ENCODE measurements at regions not wholly inside any gene's neighbourhood (a gene's known extent, or its start where the extent isn't known, plus 50 kb on each side); places are given as distances from the start of the nearest gene placed in this dataset.

GRCh38 chr12:98235301-98235700 is 280.1 kb upstream of the TMPO start:
- no peaks in the 10 kb centered on the region for H4K20me1 ChIP-seq (ENCODE audit: insufficient read depth, low read length)
- no peak overlapping the region for H3K9ac ChIP-seq (ENCODE audit: low read length)
- no peak overlapping the region for H3K27ac ChIP-seq (ENCODE audit: low read length)
- no peaks in the 10 kb centered on the region for H3K4me1 ChIP-seq (ENCODE audit: low read length)
- no peak overlapping the region for H3K4me2 ChIP-seq (ENCODE audit: low read length)
- H3K79me2 ChIP-seq (ENCODE audit: low read length): no peaks in the 10 kb centered on the region
- peaks cover 38% of the 10 kb centered on the region for H3K27me3 ChIP-seq (ENCODE audit: low read depth, low read length)
- no peak overlapping the region for H2AFZ ChIP-seq (ENCODE audit: low read depth, low read length)
- H3K36me3 ChIP-seq (replicated peaks; ENCODE audit: low read depth, low read length): no peaks in the 10 kb centered on the region
- H3K9me3 ChIP-seq (ENCODE audit: insufficient read depth, low read length): no peaks in the 10 kb centered on the region
- H3K4me3 ChIP-seq (ENCODE audit: low read length): no peak overlapping the region
- TF ChIP-seq EZH2phosphoT487 (IDR thresholded peaks at IDR 0.05; ENCODE audit: low read depth) (no peak), CTCF (IDR thresholded peaks at IDR 0.05; ENCODE audit: low read depth, low read length) (no peak)

GRCh38 chr12:98238515-98239130 is 276.8 kb upstream of the TMPO start:
- Histone ChIP-seq H2AFZ (ENCODE audit: low read depth, low read length) (no peak overlapping the region), H3K79me2 (ENCODE audit: low read length) (no peaks in the 10 kb centered on the region), H3K4me2 (ENCODE audit: low read length) (no peak overlapping the region), H3K27ac (ENCODE audit: low read length) (no peak overlapping the region), H3K9ac (ENCODE audit: low read length) (no peak overlapping the region), H3K4me3 (ENCODE audit: low read length) (no peak overlapping the region), H3K4me1 (ENCODE audit: low read length) (no peaks in the 10 kb centered on the region), H3K27me3 (ENCODE audit: low read depth, low read length) (peaks cover 52% of the 10 kb centered on the region), H4K20me1 (ENCODE audit: insufficient read depth, low read length) (no peaks in the 10 kb centered on the region), H3K36me3 (replicated peaks; ENCODE audit: low read depth, low read length) (no peaks in the 10 kb centered on the region), H3K9me3 (ENCODE audit: insufficient read depth, low read length) (no peaks in the 10 kb centered on the region)
- no peak for TF ChIP-seq EZH2phosphoT487 (IDR thresholded peaks at IDR 0.05; ENCODE audit: low read depth)

GRCh38 chr12:98243190-98243589 is 272.2 kb upstream of the TMPO start:
- H3K79me2 ChIP-seq (ENCODE audit: low read length): no peaks in the 10 kb centered on the region
- H3K4me1 ChIP-seq (ENCODE audit: low read length): no peaks in the 10 kb centered on the region
- H4K20me1 ChIP-seq (ENCODE audit: insufficient read depth, low read length): no peaks in the 10 kb centered on the region
- H3K4me2 ChIP-seq (ENCODE audit: low read length): no peak overlapping the region
- H3K27ac ChIP-seq (ENCODE audit: low read length): no peak overlapping the region
- H3K36me3 ChIP-seq (replicated peaks; ENCODE audit: low read depth, low read length): no peaks in the 10 kb centered on the region
- no peak overlapping the region for H2AFZ ChIP-seq (ENCODE audit: low read depth, low read length)
- TF ChIP-seq EZH2phosphoT487 (IDR thresholded peaks at IDR 0.05; ENCODE audit: low read depth) (no peak), CTCF (IDR thresholded peaks at IDR 0.05; ENCODE audit: low read depth, low read length) (no peak)
- no peaks in the 10 kb centered on the region for H3K9me3 ChIP-seq (ENCODE audit: insufficient read depth, low read length)
- peaks cover 53% of the 10 kb centered on the region for H3K27me3 ChIP-seq (ENCODE audit: low read depth, low read length)
- H3K9ac ChIP-seq (ENCODE audit: low read length): no peak overlapping the region
- no peak overlapping the region for H3K4me3 ChIP-seq (ENCODE audit: low read length)

- TF ChIP-seq EZH2phosphoT487 (IDR thresholded peaks at IDR 0.05; ENCODE audit: low read depth): no peak
- no peak for TF ChIP-seq CTCF (IDR thresholded peaks at IDR 0.05; ENCODE audit: low read depth, low read length)
- Histone ChIP-seq H4K20me1 (ENCODE audit: insufficient read depth, low read length) (no peaks in the 10 kb centered on the region), H3K9me3 (ENCODE audit: insufficient read depth, low read length) (no peaks in the 10 kb centered on the region), H3K4me1 (ENCODE audit: low read length) (no peaks in the 10 kb centered on the region), H2AFZ (ENCODE audit: low read depth, low read length) (no peak overlapping the region), H3K4me2 (ENCODE audit: low read length) (no peak overlapping the region), H3K9ac (ENCODE audit: low read length) (no peak overlapping the region), H3K27me3 (ENCODE audit: low read depth, low read length) (peaks cover 48% of the 10 kb centered on the region; the same call in 1 of the 2 replicates), H3K36me3 (replicated peaks; ENCODE audit: low read depth, low read length) (no peaks in the 10 kb centered on the region), H3K79me2 (ENCODE audit: low read length) (no peaks in the 10 kb centered on the region), H3K4me3 (ENCODE audit: low read length) (no peak overlapping the region), H3K27ac (ENCODE audit: low read length) (no peak overlapping the region)
These were observed 271.3 kb upstream of the TMPO start for GRCh38 chr12:98244136-98244535.

Data from OCI-LY3 (cell line).